WERI-Rb-1 (cell line): ENCODE measurements at regions not wholly inside any gene's neighbourhood (a gene's known extent, or its start where the extent isn't known, plus 50 kb on each side); places are given as distances from the start of the nearest gene placed in this dataset.

ENCODE experiments used
- DNase-seq: peaks from one replicate; pipeline ENCODE4 v3.0.0-alpha.2; 2020
- H3K27ac ChIP-seq: fragments of 250-450 bp; sonication (Bioruptor Pico); 2 replicates; pipeline ENCODE4 v1.5.1; 2020; ENCODE audit warnings: mild to moderate bottlenecking, moderate library complexity
- H3K27me3 ChIP-seq: fragments of 250-450 bp; sonication (Bioruptor Pico); 2 replicates; pipeline ENCODE4 v1.5.1; 2021; ENCODE audit warnings: mild to moderate bottlenecking, low read depth, moderate library complexity; ENCODE audit not compliant: insufficient read depth, severe bottlenecking
- H3K36me3 ChIP-seq: fragments of 250-450 bp; sonication (Bioruptor Pico); 2 replicates; pipeline ENCODE4 v1.5.1; 2020; ENCODE audit warnings: mild to moderate bottlenecking, moderate library complexity
- H3K4me3 ChIP-seq: 2 replicates; pipeline ENCODE4 v1.5.1; 2011; ENCODE audit warnings: low read depth, mild to moderate bottlenecking, control low read depth, low read length
- H3K9me3 ChIP-seq: fragments of 250-450 bp; sonication (Bioruptor Pico); 2 replicates; pipeline ENCODE4 v1.5.1; 2021; ENCODE audit warnings: mild to moderate bottlenecking, moderate library complexity; ENCODE audit not compliant: severe bottlenecking
- CTCF ChIP-seq: IDR thresholded peaks from 2 replicates; pipeline ENCODE4 v1.5.1; 2011; ENCODE audit warnings: low read depth, mild to moderate bottlenecking, control low read depth, inconsistent platforms, low read length

- peak; percentile 12 for DNase-seq
- no peak overlapping the region; the same call in 1 of the 2 replicates for H3K27ac ChIP-seq
These were observed 57.6 kb upstream of the NEO1 start for GRCh38 chr15:72994534-72995177.

GRCh38 chr15:72992841-72993252 is 59.4 kb upstream of the NEO1 start:
- DNase-seq, result no peak
- no peaks in the 10 kb centered on the region for H3K9me3 ChIP-seq
- H3K4me3 ChIP-seq, result no peak overlapping the region
- H3K27me3 ChIP-seq, result no peaks in the 10 kb centered on the region
- no peak for TF ChIP-seq CTCF
- no peaks in the 10 kb centered on the region for H3K36me3 ChIP-seq
- H3K27ac ChIP-seq, result no peak overlapping the region

More at GRCh38 chr15:72994534-72995177, 57.6 kb upstream of the NEO1 start:
- Histone ChIP-seq H3K27me3 (no peaks in the 10 kb centered on the region), H3K4me3 (no peak overlapping the region), H3K9me3 (no peaks in the 10 kb centered on the region), H3K36me3 (no peaks in the 10 kb centered on the region)
- TF ChIP-seq CTCF, result no peak

DNA sequence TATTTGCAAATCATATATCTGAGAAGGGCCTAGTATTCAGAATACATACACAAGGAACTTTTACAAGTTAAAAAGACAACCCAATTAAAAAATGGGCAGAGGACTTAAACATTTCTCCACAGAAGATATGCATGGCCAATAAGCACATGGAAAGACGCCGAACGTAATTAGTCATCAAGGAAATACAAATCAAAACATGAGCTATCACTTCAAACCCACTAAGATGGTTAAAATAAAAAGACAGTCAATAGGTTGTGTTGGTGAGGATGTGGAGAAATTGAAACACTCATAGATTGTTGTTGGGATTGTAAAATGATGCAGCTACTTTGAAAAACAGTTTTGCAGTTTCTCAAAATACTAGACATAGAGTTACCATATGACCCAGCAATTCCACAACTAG is 61.2 kb upstream of the NEO1 start:
- H3K4me3 ChIP-seq, result no peak overlapping the region
- H3K36me3 ChIP-seq, result no peaks in the 10 kb centered on the region
- no peaks in the 10 kb centered on the region for H3K27me3 ChIP-seq
- no peak for TF ChIP-seq CTCF
- peaks cover 2% of the 10 kb centered on the region for H3K9me3 ChIP-seq
- no peak overlapping the region for H3K27ac ChIP-seq
- DNase-seq, result no peak

- Histone ChIP-seq H3K27ac (no peak overlapping the region), H3K36me3 (no peaks in the 10 kb centered on the region), H3K4me3 (no peak overlapping the region), H3K9me3 (peaks cover 3% of the 10 kb centered on the region), H3K27me3 (no peaks in the 10 kb centered on the region)
- TF ChIP-seq CTCF, result no peak
- no peak for DNase-seq
These were observed 68.3 kb upstream of the NEO1 start for GRCh38 chr15:72983801-72984545.

- Histone ChIP-seq H3K27ac (no peak overlapping the region), H3K27me3 (no peaks in the 10 kb centered on the region), H3K4me3 (no peak overlapping the region), H3K9me3 (peaks cover 3% of the 10 kb centered on the region), H3K36me3 (no peaks in the 10 kb centered on the region)
- no peak for DNase-seq
- TF ChIP-seq CTCF, result no peak
These were observed 69.5 kb upstream of the NEO1 start for GRCh38 chr15:72982714-72983113.
